ENCODE measurements at regions not wholly inside any gene's neighbourhood (a gene's known extent, or its start where the extent isn't known, plus 50 kb on each side); places are given as distances from the start of the nearest gene placed in this dataset.
A peak's percentile ranks its signal among the peaks of the same experiment; 100 is the strongest.

- in situ Hi-C loops (cut with MboI; ENCODE audit: low pct_unique_long_range_greater_than_20kb, low sequenced_read_pairs), result no loop called here
- no peak for DNase-seq
These were observed 50.7 kb upstream of the INSYN1 start for GRCh38 chr15:73803806-73804205.

GRCh38 chr15:73805504-73806089 is 52.4 kb upstream of the INSYN1 start:
- in situ Hi-C loops (cut with MboI; ENCODE audit: low pct_unique_long_range_greater_than_20kb, low sequenced_read_pairs), result no loop called here
- DNase-seq, result no peak

GRCh38 chr15:73806698-73807483 is 53.7 kb upstream of the INSYN1 start:
- in situ Hi-C loops (cut with MboI; ENCODE audit: low pct_unique_long_range_greater_than_20kb, low sequenced_read_pairs), result no loop called here
- no peak for DNase-seq

GRCh38 chr15:73807865-73808264 is 54.7 kb upstream of the INSYN1 start:
- in situ Hi-C loops (cut with MboI; ENCODE audit: low pct_unique_long_range_greater_than_20kb, low sequenced_read_pairs), result no loop called here
- no peak for DNase-seq

GRCh38 chr15:73809728-73810501 is 56.8 kb upstream of the INSYN1 start:
- in situ Hi-C loops (cut with MboI; ENCODE audit: low pct_unique_long_range_greater_than_20kb, low sequenced_read_pairs), result no loop called here
- no peak for DNase-seq

- in situ Hi-C loops (cut with MboI; ENCODE audit: low pct_unique_long_range_greater_than_20kb, low sequenced_read_pairs), result no loop called here
- DNase-seq, result no peak
These were observed 59.8 kb upstream of the INSYN1 start for GRCh38 chr15:73812806-73813465.

- in situ Hi-C loops (cut with MboI; ENCODE audit: low pct_unique_long_range_greater_than_20kb, low sequenced_read_pairs), result no loop called here
- DNase-seq, result no peak
These were observed 59.8 kb upstream of the TBC1D21 start for GRCh38 chr15:73813589-73813988.

GRCh38 chr15:73818308-73818985 is 54.9 kb upstream of the TBC1D21 start:
- no peak for DNase-seq

GRCh38 chr15:73821181-73821580 is 52.2 kb upstream of the TBC1D21 start:
- no peak for DNase-seq
- in situ Hi-C loops (cut with MboI; ENCODE audit: low pct_unique_long_range_greater_than_20kb, low sequenced_read_pairs), result no loop called here

More at GRCh38 chr15:73818308-73818985, 54.9 kb upstream of the TBC1D21 start:
- in situ Hi-C loops (cut with MboI; ENCODE audit: low pct_unique_long_range_greater_than_20kb, low sequenced_read_pairs), result no loop called here

- DNase-seq, result peak; percentile 9
- in situ Hi-C loops (cut with MboI; ENCODE audit: low pct_unique_long_range_greater_than_20kb, low sequenced_read_pairs), result no loop called here
These were observed 50.4 kb upstream of the TBC1D21 start for GRCh38 chr15:73822998-73823397.

Data from KBM-7 (cell line).